Colonic mucosa (tissue), 4 donors: ENCODE measurements at regions not wholly inside any gene's neighbourhood (a gene's known extent, or its start where the extent isn't known, plus 50 kb on each side); places are given as distances from the start of the nearest gene placed in this dataset.

Experiments used
- DNase-seq: peaks from one replicate; pipeline ENCODE4 v3.0.0-alpha.2; 2020
- H3K27ac ChIP-seq: fragments of 200-600 bp; one replicate; pipeline ENCODE4 v1.8.0; 2021
- H3K27me3 ChIP-seq: fragments of 200-600 bp; one replicate; pipeline ENCODE4 v1.8.0; 2021
- H3K36me3 ChIP-seq: fragments of 200-600 bp; one replicate; pipeline ENCODE4 v1.8.0; 2021
- H3K4me1 ChIP-seq: fragments of 200-600 bp; one replicate; pipeline ENCODE4 v1.8.0; 2021; ENCODE audit warnings: mild to moderate bottlenecking
- H3K4me3 ChIP-seq: fragments of 200-600 bp; one replicate; pipeline ENCODE4 v1.8.0; 2021
- H3K9ac ChIP-seq, 2 donors: one replicate each; pipeline ENCODE4 v1.7.0; 2013; ENCODE audit warnings: control low read depth in 2 of 2, low read depth in 2 of 2, low read length in 2 of 2
- H3K9me3 ChIP-seq: fragments of 200-600 bp; one replicate; pipeline ENCODE4 v1.8.0; 2021
- CTCF ChIP-seq: fragments of 200-600 bp; IDR thresholded peaks from one replicate; pipeline ENCODE4 v1.8.0; 2022; ENCODE audit warnings: antibody characterized with exemption, mild to moderate bottlenecking
- intact Hi-C: fragments of 100-400 bp; cut with DNase I; formaldehyde crosslinking; loops from one replicate; pipeline ENCODE4 v1.14.1; 2022
- donor health status: healthy.
- donor health status: DM: no; HTN: no; CAD: no.
- donor health status: DM: no; HTN: no; CAD: no.

GRCh38 chr6:114453737-114454276 lies 111.0 kb upstream of the HS3ST5 start:
- no peak overlapping the region for H3K9ac ChIP-seq
- DNase-seq = no peak

GRCh38 chr6:114452785-114453401 lies 110.1 kb upstream of the HS3ST5 start:
- intact Hi-C loops = no loop called here
- Histone ChIP-seq H3K27ac (no peak overlapping the region), H3K4me1 (no peaks in the 10 kb centered on the region), H3K9ac (no peak overlapping the region), H3K36me3 (no peaks in the 10 kb centered on the region), H3K9me3 (no peaks in the 10 kb centered on the region), H3K4me3 (no peak overlapping the region), H3K27me3 (no peaks in the 10 kb centered on the region)
- DNase-seq = no peak
- TF ChIP-seq CTCF = no peak

More at GRCh38 chr6:114453737-114454276, 111.0 kb upstream of the HS3ST5 start:
- H3K36me3 ChIP-seq = no peaks in the 10 kb centered on the region
- H3K27ac ChIP-seq = no peak overlapping the region
- TF ChIP-seq CTCF = no peak
- H3K4me3 ChIP-seq = no peak overlapping the region
- H3K4me1 ChIP-seq = no peaks in the 10 kb centered on the region
- no peaks in the 10 kb centered on the region for H3K9me3 ChIP-seq
- intact Hi-C loops = no loop called here
- H3K27me3 ChIP-seq = no peaks in the 10 kb centered on the region

- TF ChIP-seq CTCF = no peak
- Histone ChIP-seq H3K27ac (no peak overlapping the region), H3K27me3 (no peaks in the 10 kb centered on the region), H3K4me3 (no peak overlapping the region), H3K9me3 (no peaks in the 10 kb centered on the region), H3K36me3 (no peaks in the 10 kb centered on the region), H3K4me1 (no peaks in the 10 kb centered on the region), H3K9ac (no peak overlapping the region)
- intact Hi-C loops = no loop called here
- DNase-seq = no peak
Measured at GRCh38 chr6:114450631-114451030, 107.8 kb upstream of the HS3ST5 start.

GRCh38 chr6:114449659-114450058 lies 106.8 kb upstream of the HS3ST5 start:
- no peak for DNase-seq
- Histone ChIP-seq H3K36me3 (no peaks in the 10 kb centered on the region), H3K27ac (no peak overlapping the region), H3K9ac (no peak overlapping the region), H3K9me3 (no peaks in the 10 kb centered on the region), H3K27me3 (no peaks in the 10 kb centered on the region), H3K4me1 (no peaks in the 10 kb centered on the region), H3K4me3 (no peak overlapping the region)
- TF ChIP-seq CTCF = no peak
- intact Hi-C loops = no loop called here

- Histone ChIP-seq H3K9me3 (no peaks in the 10 kb centered on the region), H3K27ac (no peak overlapping the region), H3K4me1 (no peaks in the 10 kb centered on the region), H3K9ac (no peak overlapping the region), H3K27me3 (no peaks in the 10 kb centered on the region), H3K36me3 (no peaks in the 10 kb centered on the region), H3K4me3 (no peak overlapping the region)
- DNase-seq = no peak
- intact Hi-C loops = no loop called here
- TF ChIP-seq CTCF = no peak
Measured at GRCh38 chr6:114446342-114446741, 103.5 kb upstream of the HS3ST5 start.
